Loucy (cell line): ENCODE measurements at regions not wholly inside any gene's neighbourhood (a gene's known extent, or its start where the extent isn't known, plus 50 kb on each side); places are given as distances from the start of the nearest gene placed in this dataset.

ENCODE experiments used
- CTCF ChIP-seq: fragments of 200-600 bp; sonication (generic); conservative IDR thresholded peaks from 2 replicates; pipeline ENCODE4 v1.5.1; 2014; ENCODE audit warnings: mild to moderate bottlenecking, antibody characterized with exemption, low read length
- EZH2phosphoT487 ChIP-seq: fragments of 200-600 bp; IDR thresholded peaks from 2 replicates; pipeline ENCODE4 v1.6.1; 2018; ENCODE audit warnings: antibody characterized with exemption, mild to moderate bottlenecking, moderate library complexity, borderline replicate concordance

DNA sequence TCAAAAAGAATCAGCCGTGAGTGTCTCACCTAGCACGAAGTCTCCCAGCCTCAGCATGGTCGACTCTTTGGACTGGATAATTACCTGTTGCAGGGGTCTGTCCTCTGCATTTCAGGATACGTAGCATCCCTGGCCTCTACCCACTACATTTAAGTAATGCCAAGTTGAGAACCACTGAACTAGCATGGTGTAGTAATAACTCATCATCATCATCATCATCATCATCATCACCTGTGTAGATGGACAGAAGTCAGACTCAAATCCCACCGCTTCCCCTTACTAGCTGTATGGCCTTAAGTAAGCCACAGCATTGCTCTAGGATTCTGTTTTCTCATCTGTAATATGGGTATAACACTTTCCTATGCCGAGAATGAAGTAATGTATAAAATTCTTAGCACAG is 373.1 kb upstream of the XYLT1 start:
- TF ChIP-seq CTCF (no peak), EZH2phosphoT487 (no peak)
